NCI-H2227 (cell line): ENCODE measurements at regions not wholly inside any gene's neighbourhood (a gene's known extent, or its start where the extent isn't known, plus 50 kb on each side); places are given as distances from the start of the nearest gene placed in this dataset.
A peak's percentile ranks its signal among the peaks of the same experiment; 100 is the strongest.
"Not testable (repeated sequence)": the region's sequence is repeated elsewhere in the genome, so short reads cannot be mapped to it uniquely, and the experiment has no call there.

Experiments used
- DNase-seq: peaks from one replicate; lab custom pipeline; 2025; ENCODE audit not compliant: unreplicated experiment; lab: John Stamatoyannopoulos, UW

DNA sequence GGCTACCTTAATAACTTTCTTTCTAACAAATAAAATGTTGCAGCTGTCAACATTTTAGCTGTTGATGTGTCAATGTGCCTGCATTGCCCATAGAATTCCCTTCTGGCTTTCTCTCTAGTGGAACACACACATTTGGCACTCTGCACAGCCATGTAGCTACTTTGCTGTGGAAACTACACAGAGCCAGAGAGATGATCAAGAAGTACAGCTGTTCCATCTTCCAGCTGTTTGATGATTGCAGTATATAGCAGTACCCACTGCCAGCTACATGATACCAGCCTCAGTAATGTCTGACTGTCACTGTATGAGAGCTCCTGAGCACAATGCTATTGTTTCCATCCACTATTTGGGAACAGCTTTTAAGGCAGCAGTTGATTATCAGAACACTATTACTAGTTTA, 843.0 kb downstream of the PCDH17 start:
- DNase-seq, result no peak

DNA sequence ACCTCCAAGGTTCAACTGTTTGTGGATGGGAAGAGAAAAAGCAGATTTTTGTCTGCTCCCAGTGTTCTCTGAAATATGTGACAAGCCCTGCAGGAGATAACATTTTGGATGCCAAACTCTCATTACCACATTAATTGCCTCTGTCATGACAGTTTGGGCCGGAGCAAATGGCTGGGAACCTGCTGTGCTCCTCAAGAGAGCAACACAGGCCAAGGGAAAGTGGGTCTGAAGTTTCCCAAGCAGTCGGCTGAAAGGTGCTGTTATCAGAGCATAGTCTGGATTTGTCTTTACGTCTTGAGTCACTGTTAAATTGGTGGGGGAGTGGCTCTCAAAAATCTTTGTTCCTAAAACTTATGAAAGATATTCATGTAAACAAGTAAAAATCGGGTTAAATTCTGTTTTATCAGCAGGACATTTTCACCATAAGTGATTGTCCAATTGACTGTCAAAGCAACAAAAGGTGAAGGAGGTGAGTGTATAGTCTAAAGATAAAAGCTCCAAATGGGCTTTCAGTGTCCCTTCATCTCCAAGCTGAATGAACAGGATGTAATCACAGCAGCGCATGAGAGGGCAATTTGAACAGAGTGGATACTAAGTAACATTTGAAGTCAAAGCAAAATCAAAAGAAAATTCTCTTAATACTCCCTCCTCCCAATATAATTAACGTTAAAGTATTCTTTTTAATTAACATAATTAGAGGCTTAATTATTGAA, 844.8 kb downstream of the PCDH17 start:
- peak; percentile 18 for DNase-seq

DNA sequence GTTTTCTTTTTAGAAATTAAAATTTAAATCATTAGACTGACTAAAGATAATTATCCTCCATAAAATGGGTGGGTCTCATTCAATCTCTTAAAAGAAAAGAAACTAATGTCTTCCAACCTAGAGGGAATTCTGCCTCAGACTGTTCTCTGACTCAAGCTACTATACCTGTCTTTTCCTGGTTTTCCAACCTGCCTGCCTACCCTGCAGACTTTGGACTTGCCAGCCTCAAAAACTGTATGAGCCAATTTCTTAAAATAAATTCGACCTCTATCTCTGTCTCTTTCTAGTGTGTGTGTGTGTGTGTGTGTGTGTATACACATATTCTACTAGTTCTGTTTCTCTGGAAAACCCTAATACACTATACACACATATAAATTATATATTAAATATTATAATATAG, 847.3 kb downstream of the PCDH17 start:
- DNase-seq, result no peak

DNA sequence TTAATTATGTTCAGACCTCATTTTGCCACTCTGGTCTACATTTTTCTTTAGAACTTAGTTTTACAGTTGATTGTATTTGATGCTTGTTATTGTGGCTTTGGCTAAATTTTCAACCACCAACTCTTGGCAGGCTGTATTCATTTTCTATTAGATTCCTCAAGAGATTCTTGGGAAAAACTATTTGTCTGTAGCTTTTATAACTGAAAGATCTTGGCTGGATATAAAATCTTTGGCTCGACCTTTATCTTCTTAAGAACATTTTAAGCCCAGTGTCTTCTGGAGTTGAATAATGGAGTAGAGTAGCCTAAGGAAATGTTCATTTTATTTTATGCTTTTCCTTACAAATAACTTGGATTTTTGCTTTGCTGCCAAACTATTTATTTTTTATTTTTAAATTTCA, 848.5 kb downstream of the PCDH17 start:
- DNase-seq, result no peak

DNA sequence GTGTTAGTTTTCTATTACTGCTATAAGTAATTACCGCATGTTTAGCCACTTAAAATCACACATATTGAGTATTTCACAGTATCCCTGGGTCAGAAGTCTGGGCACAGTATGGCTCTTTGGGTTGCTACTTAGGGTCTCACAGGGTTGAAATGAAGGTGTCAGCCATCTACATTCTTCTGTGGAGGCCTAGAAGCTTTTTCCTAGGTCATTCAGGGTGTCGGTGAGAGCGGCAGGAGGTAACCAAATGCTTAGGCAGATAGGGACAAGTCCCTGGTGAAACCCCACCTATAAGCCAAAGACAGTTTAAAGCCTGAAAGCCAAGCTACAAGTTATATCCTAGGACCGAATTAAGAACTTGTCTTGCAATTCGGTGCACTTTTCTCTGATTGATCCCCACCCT, 856.7 kb downstream of the PCDH17 start:
- DNase-seq, result no peak

DNA sequence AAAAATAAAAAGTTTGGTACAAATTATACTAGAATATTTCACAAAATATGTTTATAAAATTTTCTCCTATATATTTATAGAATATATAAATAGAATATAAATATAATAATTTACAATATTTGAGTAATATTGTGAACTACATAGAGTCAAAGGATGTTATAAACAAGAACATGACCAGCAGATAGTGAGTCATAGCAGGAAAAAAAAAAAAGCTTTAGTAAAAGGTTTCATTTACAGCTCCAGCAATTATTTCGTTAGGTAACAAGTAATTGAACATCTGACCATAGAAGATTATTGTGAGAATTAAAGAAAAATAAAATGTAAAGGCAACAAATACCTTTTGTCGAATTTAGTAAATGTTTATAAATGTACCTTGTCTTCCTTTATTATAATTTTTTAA, 864.1 kb downstream of the PCDH17 start:
- no peak for DNase-seq

DNA sequence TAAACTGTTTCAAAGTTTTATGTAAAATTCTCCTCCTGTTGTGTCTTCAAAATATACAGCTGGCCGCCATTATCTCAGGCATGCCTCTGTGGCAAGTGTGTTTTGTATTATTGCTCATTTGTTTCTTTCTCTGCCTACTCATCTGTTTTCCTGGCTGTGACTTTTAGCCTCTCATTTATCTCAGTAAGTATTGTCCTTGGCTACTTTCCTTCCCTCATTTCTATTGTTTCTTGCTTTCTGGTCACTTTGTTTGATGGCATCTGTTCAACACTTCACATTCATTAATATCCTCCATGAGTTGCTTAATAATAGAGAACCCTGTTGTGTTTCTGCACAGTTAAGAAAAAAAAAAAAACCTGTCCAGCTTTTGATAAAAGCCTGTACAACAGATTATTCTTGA, 869.4 kb downstream of the PCDH17 start:
- DNase-seq, result no peak

DNA sequence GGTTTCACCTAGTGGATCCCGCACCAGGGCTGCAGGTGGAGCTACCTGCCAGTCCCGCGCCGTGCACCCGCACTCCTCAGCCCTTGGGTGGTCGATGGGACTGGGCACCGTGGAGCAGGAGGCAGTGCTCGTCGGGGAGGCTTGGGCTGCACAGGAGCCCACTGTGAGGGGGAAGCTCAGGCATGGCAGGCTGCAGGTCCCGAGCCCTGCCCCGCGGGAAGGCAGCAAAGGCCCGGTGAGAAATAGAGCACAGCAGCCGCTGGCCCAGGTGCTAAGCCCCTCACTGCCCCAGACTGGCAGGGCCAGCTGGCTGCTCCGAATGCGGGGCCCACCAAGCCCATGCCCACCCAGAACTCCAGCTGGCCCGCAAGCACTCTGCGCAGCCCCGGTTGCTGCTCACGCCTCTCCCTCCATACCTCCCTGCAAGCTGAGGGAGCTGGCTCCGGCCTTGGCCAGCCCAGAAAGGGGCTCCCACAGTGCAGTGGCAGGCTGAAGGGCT, 872.7 kb downstream of the PCDH17 start:
- DNase-seq, result not testable (repeated sequence)

DNA sequence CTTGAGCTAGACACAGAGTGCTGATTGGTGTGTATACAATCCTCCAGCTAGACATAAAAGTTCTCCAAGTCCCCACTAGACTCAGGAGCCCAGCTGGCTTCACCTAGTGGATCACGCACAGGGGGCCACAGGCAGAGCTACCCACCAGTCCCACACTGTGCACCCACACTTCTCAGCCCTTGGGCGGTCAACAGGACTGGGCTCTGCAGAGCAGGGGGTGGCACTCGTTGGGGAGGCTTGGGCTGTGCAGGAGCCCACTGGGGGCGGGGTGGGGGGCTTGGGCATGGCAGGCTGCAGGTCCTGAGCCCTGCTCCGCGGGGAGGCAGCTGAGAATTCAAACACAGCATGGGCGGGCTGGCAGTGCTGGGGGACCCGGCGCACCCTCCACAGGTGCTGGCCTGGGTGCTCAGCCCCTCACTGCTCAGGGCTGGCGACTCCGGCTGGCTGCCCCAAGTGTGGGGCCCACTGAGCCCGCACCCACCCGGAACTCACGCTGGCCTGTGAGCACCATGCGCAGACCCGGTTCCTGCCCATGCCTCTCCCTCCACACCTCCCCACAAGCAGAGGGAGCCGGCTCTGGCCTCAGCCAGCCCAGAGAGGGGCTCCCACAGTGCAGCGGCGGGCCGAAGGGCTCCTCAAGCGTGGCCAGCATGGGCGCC, 873.8 kb downstream of the PCDH17 start:
- DNase-seq, result not testable (repeated sequence)

DNA sequence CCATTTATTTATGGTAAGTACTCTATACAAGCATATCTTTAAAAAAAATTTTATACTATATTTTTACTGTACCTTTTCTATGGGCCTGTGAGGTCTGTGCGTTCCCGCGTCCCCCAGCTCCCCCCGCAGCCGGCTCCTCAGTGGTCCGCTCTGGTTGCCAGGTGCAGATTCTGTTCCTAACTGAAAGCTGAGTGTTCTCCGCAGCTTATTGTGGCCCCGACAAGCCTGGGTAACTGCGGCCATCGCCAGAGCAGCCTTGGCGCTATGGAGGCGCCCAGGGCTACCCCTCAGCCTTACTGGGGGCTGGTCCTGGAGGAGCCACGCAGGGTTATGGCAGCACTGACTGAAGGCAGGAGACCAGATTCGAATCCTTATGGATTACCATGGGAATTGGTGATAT, 896.8 kb downstream of the PCDH17 start:
- no peak for DNase-seq

DNA sequence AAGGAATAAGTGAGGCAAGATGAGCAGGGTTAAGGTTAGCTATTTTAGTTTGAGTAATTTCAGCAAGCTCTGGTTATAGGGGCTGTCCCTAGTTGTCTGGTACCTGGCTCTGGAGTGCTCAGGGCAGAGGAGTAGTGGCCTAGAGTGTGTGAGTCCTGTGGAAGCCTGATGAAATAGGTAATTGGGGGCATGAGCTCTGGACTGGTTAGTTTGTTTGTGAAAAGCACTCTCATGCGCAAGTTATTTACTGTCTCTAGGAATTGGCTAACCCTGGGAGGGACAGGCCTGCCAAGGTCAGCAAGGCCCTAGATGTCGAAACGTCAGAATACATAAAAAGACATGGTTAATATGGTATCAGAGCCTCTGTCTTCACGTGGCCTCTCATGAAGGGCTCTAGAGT, 900.1 kb downstream of the PCDH17 start:
- DNase-seq, result no peak

DNA sequence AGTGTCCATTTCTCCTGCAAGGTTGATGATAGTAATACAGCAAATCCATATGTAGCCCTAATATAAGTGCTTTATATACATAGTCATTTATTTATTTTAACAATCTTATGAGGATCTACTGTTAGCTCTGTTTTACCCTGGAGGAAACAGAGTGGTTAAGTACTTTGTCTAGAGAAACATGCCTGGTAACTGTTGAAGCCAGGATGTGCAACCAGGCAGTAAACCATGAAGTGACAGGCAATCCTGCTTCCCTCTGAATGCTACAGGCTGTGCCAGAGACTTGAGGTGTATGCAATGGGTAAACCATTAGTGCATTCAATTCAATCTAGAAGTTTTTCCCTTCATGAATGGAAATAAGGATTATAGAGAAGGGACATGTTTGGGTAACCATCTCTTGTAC, 911.0 kb downstream of the PCDH17 start:
- no peak for DNase-seq

DNA sequence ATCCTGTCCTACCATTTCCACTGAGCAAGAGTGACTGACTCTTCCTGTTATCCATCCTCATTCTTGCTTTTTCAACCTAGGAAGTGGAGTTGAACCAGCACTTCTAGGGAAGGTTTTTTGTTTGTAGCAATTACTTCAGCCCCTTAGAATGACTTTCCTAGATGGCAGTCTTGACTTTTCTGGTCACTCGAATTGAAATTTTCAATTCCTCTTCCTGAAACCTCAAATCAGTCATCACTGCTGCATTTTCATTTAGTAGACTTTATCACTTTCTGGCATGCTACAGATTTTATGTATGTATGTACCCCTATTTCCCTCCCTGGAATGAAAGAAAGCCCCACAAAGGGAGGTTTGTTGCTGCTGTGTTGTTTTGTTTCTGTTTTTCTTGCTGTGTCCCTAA, 915.9 kb downstream of the PCDH17 start:
- DNase-seq, result no peak

DNA sequence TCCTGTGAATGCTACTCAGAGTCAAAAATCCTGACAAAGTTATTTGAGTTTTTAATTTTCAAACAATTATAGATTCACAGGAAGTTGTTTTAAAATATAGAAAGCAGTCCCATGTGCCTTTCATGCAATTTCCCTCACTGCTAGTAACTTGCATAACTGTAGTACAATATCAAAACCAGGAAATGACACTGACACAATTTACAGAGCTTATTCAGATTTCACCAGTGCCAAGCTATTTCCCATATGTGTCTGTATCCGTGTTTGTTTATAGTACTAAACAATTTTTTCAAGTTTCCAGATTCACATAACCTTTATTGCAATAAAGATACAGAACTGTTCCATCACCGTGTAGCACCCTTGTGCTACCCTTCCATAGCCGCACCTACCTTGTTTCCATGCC, 934.6 kb downstream of the PCDH17 start:
- no peak for DNase-seq

DNA sequence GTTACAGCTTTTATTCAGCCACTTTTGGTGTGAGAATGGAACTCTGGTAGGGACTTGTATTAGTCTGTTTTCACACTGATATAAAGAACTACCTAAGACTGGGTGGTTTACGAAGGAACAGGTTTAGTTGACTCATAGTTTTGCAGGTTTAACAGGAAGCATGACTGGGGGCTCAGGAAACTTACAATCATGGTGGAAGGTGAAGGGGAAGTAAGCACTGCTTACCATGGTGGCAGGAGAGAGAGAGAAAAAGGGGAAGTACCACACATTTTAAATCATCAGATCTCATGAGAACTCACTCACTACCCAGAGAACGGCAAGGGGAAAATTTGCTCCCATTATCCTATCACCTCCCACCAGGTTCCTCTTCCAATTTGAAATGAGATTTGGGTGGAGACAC, 942.2 kb downstream of the PCDH17 start:
- DNase-seq, result no peak

DNA sequence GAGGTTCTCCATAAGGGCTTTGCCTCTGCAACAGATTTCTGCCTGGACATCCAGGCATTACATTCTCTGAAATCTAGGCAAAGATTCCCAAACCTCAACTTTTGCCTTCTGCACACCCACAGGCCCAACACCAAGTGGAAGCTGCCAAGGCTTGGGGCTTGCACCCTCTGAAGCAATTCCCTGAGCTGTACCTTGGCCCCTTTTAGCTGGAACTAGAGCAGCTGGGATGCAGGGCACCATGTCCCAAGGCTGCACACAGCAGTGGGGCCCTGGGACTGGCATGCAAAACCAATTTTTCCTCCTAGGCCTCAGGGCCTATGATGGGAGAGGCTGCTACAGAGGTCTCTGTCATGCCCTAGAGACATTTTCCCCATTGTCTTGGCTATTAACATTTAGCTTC, 943.2 kb downstream of the PCDH17 start:
- DNase-seq, result no peak

DNA sequence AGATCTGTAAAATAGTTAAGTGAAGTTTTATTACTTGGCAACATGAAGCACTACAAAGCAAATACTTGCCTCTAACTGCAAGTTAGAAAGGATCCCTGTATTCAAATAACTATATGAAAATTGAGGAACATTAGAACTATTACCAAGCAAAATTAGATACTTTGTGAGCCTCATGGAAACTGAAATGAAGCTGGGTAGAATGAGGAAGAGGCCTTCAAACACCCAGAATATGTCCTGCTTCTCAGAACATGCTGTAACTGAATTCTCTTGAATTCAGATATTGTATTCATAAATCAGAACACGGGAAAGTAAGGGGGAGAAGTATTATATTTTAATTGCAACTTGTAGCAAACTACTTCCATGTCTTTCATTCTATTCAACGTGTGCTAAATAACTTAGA, 947.9 kb downstream of the PCDH17 start:
- no peak for DNase-seq

DNA sequence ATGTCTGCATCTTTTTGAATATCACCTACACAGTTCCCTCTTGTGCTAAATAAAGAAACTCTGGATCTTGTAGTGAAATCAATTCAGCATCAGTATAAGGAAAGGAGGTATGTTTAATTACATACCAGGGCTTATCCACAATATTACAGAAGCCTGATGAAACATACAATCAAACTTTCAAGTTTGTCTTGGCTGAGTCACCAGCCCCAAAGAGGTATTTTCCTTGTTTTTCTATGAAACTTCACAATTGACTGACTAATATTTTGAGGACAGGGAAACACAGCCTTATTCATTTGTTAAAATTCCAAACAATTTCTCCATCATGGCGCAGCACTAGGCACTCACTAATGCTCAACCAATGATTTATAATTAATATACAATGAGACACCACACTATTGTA, 952.4 kb downstream of the PCDH17 start:
- DNase-seq, result no peak

DNA sequence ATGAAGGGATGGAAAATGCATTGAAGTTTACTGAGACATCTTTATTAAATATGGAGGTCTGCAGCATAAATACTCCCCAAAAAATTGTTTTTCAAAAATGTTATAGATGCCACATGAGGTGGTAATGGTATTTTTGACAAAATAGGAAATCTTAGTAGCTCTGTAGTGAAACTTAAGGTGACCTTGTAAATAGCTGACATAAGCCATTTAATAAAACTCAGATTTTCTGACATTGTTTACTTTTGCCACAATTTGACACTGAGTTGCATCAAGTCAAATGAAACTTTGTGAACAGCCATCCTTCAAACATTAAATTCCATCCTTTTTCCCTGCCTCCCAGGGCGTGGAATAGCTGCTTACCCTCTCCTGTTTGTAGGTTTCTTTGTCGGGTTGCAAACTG, 953.1 kb downstream of the PCDH17 start:
- DNase-seq, result no peak

DNA sequence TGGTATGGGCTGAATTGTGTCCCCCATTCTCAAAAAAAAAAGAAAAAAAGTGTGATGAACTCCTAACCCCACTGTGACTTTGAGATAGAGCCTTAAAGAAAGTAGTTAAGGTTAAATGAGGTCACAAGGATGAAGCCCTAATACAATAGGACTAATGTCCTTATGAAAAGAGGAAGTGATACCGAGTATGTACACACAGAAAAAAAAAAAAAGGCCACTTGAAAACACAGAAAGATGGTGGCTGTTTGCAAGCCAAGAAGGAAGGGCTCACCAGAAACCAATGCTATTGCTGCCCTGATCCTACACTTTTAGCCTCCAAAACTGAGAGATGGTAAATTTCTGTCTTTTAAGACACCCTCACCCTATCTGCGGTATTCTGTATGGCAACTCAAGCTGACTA, 955.6 kb downstream of the PCDH17 start:
- DNase-seq, result no peak

DNA sequence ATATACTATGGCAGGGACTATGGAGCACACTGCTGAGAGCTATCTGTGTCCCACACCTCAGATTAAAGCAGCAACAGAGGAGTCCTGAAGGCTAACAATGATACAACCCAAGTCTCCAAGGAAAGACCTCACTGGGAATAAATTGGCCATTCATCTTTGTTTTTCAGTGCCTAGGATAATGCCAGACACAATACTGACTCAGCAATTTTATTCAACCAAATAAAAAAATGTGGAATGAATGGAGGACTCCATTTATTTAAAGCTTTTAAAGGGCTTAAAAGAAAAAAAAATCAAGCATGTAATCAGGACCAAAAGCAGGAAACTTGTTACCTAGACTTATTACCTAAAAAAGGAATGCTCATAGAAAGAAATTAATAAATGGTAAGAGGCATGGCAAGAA, 960.5 kb downstream of the PCDH17 start:
- DNase-seq, result no peak

DNA sequence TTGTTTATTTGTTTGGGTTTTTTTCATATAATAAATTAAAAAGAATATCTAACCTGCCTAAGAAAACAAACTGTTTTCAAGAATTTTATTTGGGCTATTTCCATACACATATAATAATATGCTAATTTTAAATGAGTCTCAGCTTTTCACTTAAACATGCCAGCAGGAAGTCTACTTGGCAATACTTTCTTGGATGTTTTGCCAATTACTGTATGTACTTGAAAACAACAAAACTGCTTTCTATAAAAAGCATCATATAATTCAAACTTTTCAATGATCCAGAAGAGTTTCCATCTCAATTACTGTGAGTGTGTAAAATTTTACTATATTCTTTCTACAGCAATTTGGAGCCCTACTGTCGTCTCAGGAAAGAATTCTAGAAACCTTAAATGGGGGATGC, 961.2 kb downstream of the PCDH17 start:
- no peak for DNase-seq
